SK-N-SH (cell line): ENCODE measurements at regions not wholly inside any gene's neighbourhood (a gene's known extent, or its start where the extent isn't known, plus 50 kb on each side); places are given as distances from the start of the nearest gene placed in this dataset.

Experiments used
- CTCF ChIA-PET: fragments of 300-600, 350-600 bp; formaldehyde crosslinking; extraction: SDS; loops from one replicate; lab custom pipeline; 2021; lab: Yijun Ruan, JAX
- POLR2A ChIA-PET: fragments of 350-600 bp; sonication (Branson Sonifier 250); formaldehyde crosslinking; extraction: SDS; loops from one replicate; lab custom pipeline; 2020; ENCODE audit warnings: antibody characterized with exemption, inconsistent platforms; lab: Yijun Ruan, JAX
- DNase-seq: peaks from one replicate; pipeline ENCODE4 v3.0.0; 2012
- H2AFZ ChIP-seq: fragments of 200-600 bp; sonication (generic); 2 replicates; pipeline ENCODE4 v1.8.1; 2016; ENCODE audit warnings: antibody characterized with exemption, mild to moderate bottlenecking, low read depth
- H3F3A ChIP-seq: fragments of 200-600 bp; sonication (generic); replicated peaks from 2 replicates; pipeline ENCODE3; 2016; ENCODE audit warnings: antibody characterized with exemption, mild to moderate bottlenecking; ENCODE audit not compliant: insufficient read depth
- H3K27ac ChIP-seq, 2 experiments: fragments of 200-500 bp in 1 of 2; fragments of 200-600 bp in 1 of 2; sonication (Bioruptor generic) in 1 of 2; sonication (generic), shearing (Covaris generic) in 1 of 2; 2 replicates each; pipeline versions ENCODE4 v1.5.1 to v1.6.1; 2014 to 2016; ENCODE audit warnings: low read depth in 2 of 2, inconsistent platforms in 1 of 2, low read length in 1 of 2, mild to moderate bottlenecking in 1 of 2, mixed read lengths in 1 of 2
- H3K27me3 ChIP-seq: fragments of 200-600 bp; sonication (generic), shearing (Covaris generic); 2 replicates; pipeline ENCODE4 v1.6.1; 2016; ENCODE audit warnings: mixed run types; ENCODE audit not compliant: insufficient read depth
- H3K36me3 ChIP-seq, 2 experiments: fragments of 200-500 bp in 1 of 2; fragments of 200-600 bp in 1 of 2; sonication (Bioruptor generic) in 1 of 2; sonication (generic) in 1 of 2; replicated peaks in 1 of 2; 2 replicates each; pipeline versions ENCODE3 to v1.5.1; 2014 to 2016; ENCODE audit warnings: low read length in 1 of 2, mild to moderate bottlenecking in 1 of 2; ENCODE audit not compliant: insufficient read depth in 2 of 2, control insufficient read depth in 1 of 2
- H3K4me1 ChIP-seq, 2 experiments: fragments of 200-500 bp in 1 of 2; fragments of 200-600 bp in 1 of 2; sonication (Bioruptor generic) in 1 of 2; sonication (generic), shearing (Covaris generic) in 1 of 2; 2 replicates each; pipeline versions ENCODE4 v1.5.1 to v1.6.1; 2014 to 2016; ENCODE audit warnings: low read depth in 1 of 2, low read length in 1 of 2, mixed run types in 1 of 2; ENCODE audit not compliant: insufficient read depth in 2 of 2, control insufficient read depth in 1 of 2
- H3K4me2 ChIP-seq: fragments of 200-600 bp; sonication (generic), shearing (Covaris generic); 2 replicates; pipeline ENCODE4 v1.6.1; 2017; ENCODE audit warnings: mixed run types
- H3K4me3 ChIP-seq, 2 experiments: fragments of 200-500 bp in 1 of 2; fragments of 200-600 bp in 1 of 2; sonication (Bioruptor generic) in 1 of 2; sonication (generic), shearing (Covaris generic) in 1 of 2; 2 replicates each; pipeline versions ENCODE4 v1.5.1 to v1.8.1; 2014 to 2016; ENCODE audit warnings: low read depth in 2 of 2, inconsistent platforms in 1 of 2, low read length in 1 of 2, mild to moderate bottlenecking in 1 of 2, mixed read lengths in 1 of 2, moderate library complexity in 1 of 2
- H3K79me2 ChIP-seq: fragments of 200-600 bp; sonication (generic); 2 replicates; pipeline ENCODE4 v1.8.1; 2017; ENCODE audit warnings: mild to moderate bottlenecking; ENCODE audit not compliant: insufficient read depth
- H3K9ac ChIP-seq: fragments of 200-600 bp; sonication (generic); 2 replicates; pipeline ENCODE4 v1.6.1; 2017; ENCODE audit warnings: mixed run types
- H3K9me2 ChIP-seq: fragments of 200-600 bp; sonication (generic); 2 replicates; pipeline ENCODE4 v1.6.1; 2017; ENCODE audit warnings: mixed run types
- H3K9me3 ChIP-seq: fragments of 200-600 bp; sonication (generic); 2 replicates; pipeline ENCODE4 v1.6.1; 2017; ENCODE audit warnings: mixed run types, mild to moderate bottlenecking, moderate library complexity
- H4K20me1 ChIP-seq: fragments of 200-600 bp; sonication (generic); 2 replicates; pipeline ENCODE4 v1.6.1; 2017; ENCODE audit warnings: mild to moderate bottlenecking, mixed run types; ENCODE audit not compliant: insufficient read depth
- CHD2 ChIP-seq: fragments of 150-350 bp; IDR thresholded peaks from 2 replicates; pipeline ENCODE4 v1.6.1; 2018; ENCODE audit warnings: low read length; ENCODE audit not compliant: partially characterized antibody
- CTCF ChIP-seq: fragments of 200-600 bp; sonication (generic); IDR thresholded peaks from 2 replicates; pipeline ENCODE4 v1.6.1; 2017; ENCODE audit warnings: antibody characterized with exemption, mild to moderate bottlenecking, moderate library complexity
- ELF1 ChIP-seq: IDR thresholded peaks from 2 replicates; pipeline ENCODE4 v1.4.0; 2012
- FOXM1 ChIP-seq: IDR thresholded peaks from 2 replicates; pipeline ENCODE4 v1.4.0; 2012; ENCODE audit warnings: low read depth, mild to moderate bottlenecking
- GABPA ChIP-seq: IDR thresholded peaks from 2 replicates; pipeline ENCODE4 v1.4.0; 2012; ENCODE audit warnings: low read depth, mild to moderate bottlenecking
- GATA2 ChIP-seq: sonication (generic); formaldehyde crosslinking; IDR thresholded peaks from 2 replicates; pipeline ENCODE4 v1.5.0; 2020; ENCODE audit warnings: mild to moderate bottlenecking, missing genetic modification reagents
- JUND ChIP-seq: IDR thresholded peaks from 2 replicates; pipeline ENCODE4 v1.4.0; 2012
- MEF2A ChIP-seq: IDR thresholded peaks from 2 replicates; pipeline ENCODE4 v1.4.0; 2012; ENCODE audit warnings: low read depth, borderline replicate concordance
- MXI1 ChIP-seq: IDR thresholded peaks from 2 replicates; pipeline ENCODE4 v1.6.1; 2012; ENCODE audit warnings: mild to moderate bottlenecking, low read depth, low read length, improper control_type of control experiment
- NRF1 ChIP-seq: IDR thresholded peaks from 2 replicates; pipeline ENCODE4 v1.6.1; 2012; ENCODE audit warnings: low read depth, mild to moderate bottlenecking, low read length
- RAD21 ChIP-seq: IDR thresholded peaks from 2 replicates; pipeline ENCODE4 v1.6.1; 2012; ENCODE audit warnings: mild to moderate bottlenecking, low read length
- RFX5 ChIP-seq: IDR thresholded peaks from 2 replicates; pipeline ENCODE4 v1.6.1; 2012; ENCODE audit warnings: mild to moderate bottlenecking, improper control_type of control experiment, low read length
- RXRA ChIP-seq: IDR thresholded peaks from 2 replicates; pipeline ENCODE4 v1.4.0; 2012; ENCODE audit warnings: low read depth, mild to moderate bottlenecking, borderline replicate concordance
- SMC3 ChIP-seq: IDR thresholded peaks from 2 replicates; pipeline ENCODE4 v1.6.1; 2012; ENCODE audit warnings: low read depth, low read length, improper control_type of control experiment
- TCF12 ChIP-seq: IDR thresholded peaks from 2 replicates; pipeline ENCODE4 v1.4.0; 2012
- TEAD4 ChIP-seq: IDR thresholded peaks from 2 replicates; pipeline ENCODE4 v1.4.0; 2012; ENCODE audit warnings: mild to moderate bottlenecking, borderline replicate concordance; ENCODE audit not compliant: insufficient read depth
- YY1 ChIP-seq: IDR thresholded peaks from 2 replicates; pipeline ENCODE4 v1.4.0; 2012; ENCODE audit warnings: low read depth, mild to moderate bottlenecking
- WGBS: methylation state at CpG from one replicate; pipeline ENCODE4 v1.1.6; 2017; ENCODE audit warnings: low lambda C conversion rate; 5-methylcytosine and 5-hydroxymethylcytosine counted together
- TF ChIP-seq, protein P1 (sequence below): IDR thresholded peaks from 2 replicates; pipeline ENCODE4 v1.4.0; 2012; ENCODE audit warnings: low read depth, borderline replicate concordance
- TF ChIP-seq, protein P2 (sequence below): IDR thresholded peaks from 2 replicates; pipeline ENCODE4 v1.4.0; 2012; ENCODE audit warnings: low read depth, borderline replicate concordance

- Histone ChIP-seq H3K36me3 (no peaks in the 10 kb centered on the region), H3K9me2 (0 out of 2 replicates have a peak, but pooled peaks cover 4% of the 10 kb centered on the region), H3K4me2 (no peak overlapping the region), H3K27ac (no peak overlapping the region), H4K20me1 (no peaks in the 10 kb centered on the region), H3K27me3 (no peaks in the 10 kb centered on the region), H3F3A (no peaks in the 10 kb centered on the region), H3K9me3 (no peaks in the 10 kb centered on the region), H3K4me3 (no peak overlapping the region), H3K79me2 (no peaks in the 10 kb centered on the region), H3K9ac (no peak overlapping the region), H3K4me1 (no peaks in the 10 kb centered on the region), H2AFZ (no peak overlapping the region)
- ChIA-PET POLR2A (no interaction called here), CTCF (no interaction called here)
- DNase-seq = no peak
- no peak for TF ChIP-seq SMC3
- TF ChIP-seq TEAD4 = no peak
- 0% methylated on average over 2 of the region's 2 CpGs for WGBS
These were observed 217.5 kb downstream of the TINAG start for GRCh38 chr6:54525731-54526130.

DNA sequence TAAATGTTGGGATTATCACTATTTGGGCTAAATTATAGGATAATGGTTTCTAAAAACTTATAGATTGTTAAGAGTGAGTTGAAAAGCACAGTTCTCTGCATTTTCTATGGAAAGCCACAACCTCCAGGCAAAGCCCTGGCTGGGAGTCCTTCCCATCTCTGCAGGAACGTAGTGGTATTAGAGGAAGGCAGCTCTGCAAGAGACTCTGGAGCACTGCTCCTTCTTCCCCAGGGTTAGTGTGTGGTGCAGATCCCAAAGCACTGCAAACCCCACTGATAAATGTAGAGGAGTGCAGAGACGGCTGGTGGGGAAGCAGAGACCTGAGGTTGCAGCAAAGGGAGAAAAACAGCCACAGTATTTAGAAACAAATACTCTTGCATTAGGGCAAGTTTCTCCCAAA, 225.3 kb downstream of the TINAG start:
- no peak overlapping the region for H2AFZ ChIP-seq
- no peak overlapping the region for H3K9ac ChIP-seq
- H3K27me3 ChIP-seq = no peaks in the 10 kb centered on the region
- H3K4me3 ChIP-seq = no peak overlapping the region
- ChIA-PET CTCF (no interaction called here), POLR2A (no interaction called here)
- H3K4me1 ChIP-seq = no peaks in the 10 kb centered on the region
- no peak for TF ChIP-seq RXRA
- no peak for TF ChIP-seq SMC3
- TF ChIP-seq, protein P1, sequence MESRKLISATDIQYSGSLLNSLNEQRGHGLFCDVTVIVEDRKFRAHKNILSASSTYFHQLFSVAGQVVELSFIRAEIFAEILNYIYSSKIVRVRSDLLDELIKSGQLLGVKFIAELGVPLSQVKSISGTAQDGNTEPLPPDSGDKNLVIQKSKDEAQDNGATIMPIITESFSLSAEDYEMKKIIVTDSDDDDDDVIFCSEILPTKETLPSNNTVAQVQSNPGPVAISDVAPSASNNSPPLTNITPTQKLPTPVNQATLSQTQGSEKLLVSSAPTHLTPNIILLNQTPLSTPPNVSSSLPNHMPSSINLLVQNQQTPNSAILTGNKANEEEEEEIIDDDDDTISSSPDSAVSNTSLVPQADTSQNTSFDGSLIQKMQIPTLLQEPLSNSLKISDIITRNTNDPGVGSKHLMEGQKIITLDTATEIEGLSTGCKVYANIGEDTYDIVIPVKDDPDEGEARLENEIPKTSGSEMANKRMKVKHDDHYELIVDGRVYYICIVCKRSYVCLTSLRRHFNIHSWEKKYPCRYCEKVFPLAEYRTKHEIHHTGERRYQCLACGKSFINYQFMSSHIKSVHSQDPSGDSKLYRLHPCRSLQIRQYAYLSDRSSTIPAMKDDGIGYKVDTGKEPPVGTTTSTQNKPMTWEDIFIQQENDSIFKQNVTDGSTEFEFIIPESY = no peak
- TF ChIP-seq CTCF = no peak
- TF ChIP-seq GABPA = no peak
- TF ChIP-seq CHD2 = no peak
- TF ChIP-seq RAD21 = no peak
- no peak for TF ChIP-seq MEF2A
- no peak for TF ChIP-seq RFX5
- TF ChIP-seq TEAD4 = no peak
- no peak for TF ChIP-seq JUND
- no peak for TF ChIP-seq GATA2 (CRISPR knock-in tag)
- no peak for TF ChIP-seq ELF1
- TF ChIP-seq MXI1 = no peak
- no peak for TF ChIP-seq YY1
- no peak for TF ChIP-seq FOXM1
- TF ChIP-seq NRF1 = no peak
- TF ChIP-seq, protein P2, sequence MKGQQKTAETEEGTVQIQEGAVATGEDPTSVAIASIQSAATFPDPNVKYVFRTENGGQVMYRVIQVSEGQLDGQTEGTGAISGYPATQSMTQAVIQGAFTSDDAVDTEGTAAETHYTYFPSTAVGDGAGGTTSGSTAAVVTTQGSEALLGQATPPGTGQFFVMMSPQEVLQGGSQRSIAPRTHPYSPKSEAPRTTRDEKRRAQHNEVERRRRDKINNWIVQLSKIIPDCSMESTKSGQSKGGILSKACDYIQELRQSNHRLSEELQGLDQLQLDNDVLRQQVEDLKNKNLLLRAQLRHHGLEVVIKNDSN = no peak
- TF ChIP-seq TCF12 = no peak
- no peak overlapping the region for H3K4me2 ChIP-seq
- no peaks in the 10 kb centered on the region for H3F3A ChIP-seq
- no peak for DNase-seq
- H3K36me3 ChIP-seq = no peaks in the 10 kb centered on the region
- H3K27ac ChIP-seq = no peak overlapping the region
- H3K9me3 ChIP-seq = no peaks in the 10 kb centered on the region
- no peaks in the 10 kb centered on the region for H3K79me2 ChIP-seq
- H3K9me2 ChIP-seq = no peaks in the 10 kb centered on the region
- 8% methylated on average over 2 of the region's 2 CpGs for WGBS
- H4K20me1 ChIP-seq = no peaks in the 10 kb centered on the region
